Stomach (tissue), 4 donors: ENCODE measurements at regions not wholly inside any gene's neighbourhood (a gene's known extent, or its start where the extent isn't known, plus 50 kb on each side); places are given as distances from the start of the nearest gene placed in this dataset.

ENCODE experiments used
- EP300 ChIP-seq: sonication (generic); formaldehyde crosslinking; IDR thresholded peaks from one replicate; pipeline ENCODE4 v1.6.1; 2017; ENCODE audit warnings: antibody characterized with exemption
- POLR2A ChIP-seq, 4 donors: fragments of 450-650 bp; IDR thresholded peaks; one replicate each; pipeline ENCODE4 v1.6.1; 2016; ENCODE audit warnings: antibody characterized with exemption in 4 of 4, control low read depth in 2 of 4, mild to moderate bottlenecking in 1 of 4, moderate library complexity in 1 of 4
- POLR2AphosphoS5 ChIP-seq, 3 donors: sonication (generic); formaldehyde crosslinking; IDR thresholded peaks; one replicate each; pipeline ENCODE4 v1.6.1; 2016; ENCODE audit warnings: antibody characterized with exemption in 3 of 3
- TF ChIP-seq, protein P1 (sequence below), 7 experiments: fragments of 450-650 bp in 4 of 7; fragments of 200-600 bp in 3 of 7; sonication (generic) in 3 of 7; IDR thresholded peaks; one replicate each; pipeline ENCODE4 v1.5.1; 2016 to 2019; ENCODE audit warnings: antibody characterized with exemption in 7 of 7, control low read depth in 2 of 7, mild to moderate bottlenecking in 1 of 7

GRCh38 chr20:23150304-23151007, 64.3 kb upstream of the CD93 start:
- TF ChIP-seq POLR2AphosphoS5 (IDR thresholded peaks at IDR 0.05), result no peak
- TF ChIP-seq, protein P1, sequence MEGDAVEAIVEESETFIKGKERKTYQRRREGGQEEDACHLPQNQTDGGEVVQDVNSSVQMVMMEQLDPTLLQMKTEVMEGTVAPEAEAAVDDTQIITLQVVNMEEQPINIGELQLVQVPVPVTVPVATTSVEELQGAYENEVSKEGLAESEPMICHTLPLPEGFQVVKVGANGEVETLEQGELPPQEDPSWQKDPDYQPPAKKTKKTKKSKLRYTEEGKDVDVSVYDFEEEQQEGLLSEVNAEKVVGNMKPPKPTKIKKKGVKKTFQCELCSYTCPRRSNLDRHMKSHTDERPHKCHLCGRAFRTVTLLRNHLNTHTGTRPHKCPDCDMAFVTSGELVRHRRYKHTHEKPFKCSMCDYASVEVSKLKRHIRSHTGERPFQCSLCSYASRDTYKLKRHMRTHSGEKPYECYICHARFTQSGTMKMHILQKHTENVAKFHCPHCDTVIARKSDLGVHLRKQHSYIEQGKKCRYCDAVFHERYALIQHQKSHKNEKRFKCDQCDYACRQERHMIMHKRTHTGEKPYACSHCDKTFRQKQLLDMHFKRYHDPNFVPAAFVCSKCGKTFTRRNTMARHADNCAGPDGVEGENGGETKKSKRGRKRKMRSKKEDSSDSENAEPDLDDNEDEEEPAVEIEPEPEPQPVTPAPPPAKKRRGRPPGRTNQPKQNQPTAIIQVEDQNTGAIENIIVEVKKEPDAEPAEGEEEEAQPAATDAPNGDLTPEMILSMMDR (IDR thresholded peaks at IDR 0.05), result no peak
- no peak for TF ChIP-seq EP300
- TF ChIP-seq POLR2A (IDR thresholded peaks at IDR 0.05), result no peak
